HEK293 (cell line): ENCODE measurements at regions not wholly inside any gene's neighbourhood (a gene's known extent, or its start where the extent isn't known, plus 50 kb on each side); places are given as distances from the start of the nearest gene placed in this dataset.

Source experiments
- ZBTB7A ChIP-seq: fragments of 450-650 bp; formaldehyde crosslinking; IDR thresholded peaks from 2 replicates; pipeline ENCODE4 v1.5.1; 2016; ENCODE audit warnings: low read depth, missing biosample characterization, missing genetic modification characterization
- TF ChIP-seq, protein P1 (sequence below): fragments of 450-650 bp; formaldehyde crosslinking; IDR thresholded peaks from 2 replicates; pipeline ENCODE4 v1.5.1; 2016; ENCODE audit warnings: missing biosample characterization, missing genetic modification characterization

DNA sequence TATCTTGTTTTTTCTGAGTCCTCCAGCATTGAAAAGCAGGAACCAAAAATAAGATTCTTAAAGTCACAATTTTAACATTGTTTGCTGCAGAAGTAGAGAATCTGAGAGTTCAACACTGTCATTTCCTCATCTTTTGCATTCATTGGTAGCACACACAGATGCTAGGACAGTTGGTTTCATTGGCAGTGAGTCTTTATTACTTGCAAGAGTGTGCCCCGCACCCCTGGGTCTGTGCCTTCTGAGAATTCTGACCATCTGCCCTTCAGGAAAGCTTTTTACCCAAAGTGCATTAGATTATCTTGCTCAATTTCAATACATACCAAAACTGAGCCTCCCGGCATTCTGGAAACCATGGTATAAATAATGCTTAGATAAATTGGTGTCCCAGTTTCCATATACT, 247.7 kb upstream of the SLITRK1 start:
- TF ChIP-seq, protein P1, sequence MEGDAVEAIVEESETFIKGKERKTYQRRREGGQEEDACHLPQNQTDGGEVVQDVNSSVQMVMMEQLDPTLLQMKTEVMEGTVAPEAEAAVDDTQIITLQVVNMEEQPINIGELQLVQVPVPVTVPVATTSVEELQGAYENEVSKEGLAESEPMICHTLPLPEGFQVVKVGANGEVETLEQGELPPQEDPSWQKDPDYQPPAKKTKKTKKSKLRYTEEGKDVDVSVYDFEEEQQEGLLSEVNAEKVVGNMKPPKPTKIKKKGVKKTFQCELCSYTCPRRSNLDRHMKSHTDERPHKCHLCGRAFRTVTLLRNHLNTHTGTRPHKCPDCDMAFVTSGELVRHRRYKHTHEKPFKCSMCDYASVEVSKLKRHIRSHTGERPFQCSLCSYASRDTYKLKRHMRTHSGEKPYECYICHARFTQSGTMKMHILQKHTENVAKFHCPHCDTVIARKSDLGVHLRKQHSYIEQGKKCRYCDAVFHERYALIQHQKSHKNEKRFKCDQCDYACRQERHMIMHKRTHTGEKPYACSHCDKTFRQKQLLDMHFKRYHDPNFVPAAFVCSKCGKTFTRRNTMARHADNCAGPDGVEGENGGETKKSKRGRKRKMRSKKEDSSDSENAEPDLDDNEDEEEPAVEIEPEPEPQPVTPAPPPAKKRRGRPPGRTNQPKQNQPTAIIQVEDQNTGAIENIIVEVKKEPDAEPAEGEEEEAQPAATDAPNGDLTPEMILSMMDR (tag by site-specific recombination): no peak
- TF ChIP-seq ZBTB7A (tag by site-specific recombination): no peak
